ENCODE measurements at regions not wholly inside any gene's neighbourhood (a gene's known extent, or its start where the extent isn't known, plus 50 kb on each side); places are given as distances from the start of the nearest gene placed in this dataset.
"Not testable (repeated sequence)": the region's sequence is repeated elsewhere in the genome, so short reads cannot be mapped to it uniquely, and the experiment has no call there.

DNA sequence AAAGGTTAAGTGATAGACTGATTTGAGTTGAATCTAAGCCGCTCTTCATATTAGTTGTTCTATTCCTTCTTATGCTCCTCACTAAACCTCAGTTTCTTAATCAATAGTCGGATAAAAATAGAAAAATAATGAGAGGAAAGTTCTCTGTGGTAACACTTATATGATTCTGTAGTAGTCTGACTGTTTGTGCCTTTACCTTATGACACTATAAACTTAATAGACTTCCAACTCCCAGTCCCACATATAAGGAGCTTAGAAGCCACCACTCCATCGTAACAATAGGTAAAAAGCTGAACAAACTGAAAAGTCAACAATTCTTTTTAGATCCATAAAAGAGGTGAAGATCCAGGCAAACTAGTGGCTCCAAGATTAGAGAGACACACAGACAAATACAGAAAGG, 192.3 kb downstream of the SPDYE17 start:
- TF ChIP-seq, protein P1, sequence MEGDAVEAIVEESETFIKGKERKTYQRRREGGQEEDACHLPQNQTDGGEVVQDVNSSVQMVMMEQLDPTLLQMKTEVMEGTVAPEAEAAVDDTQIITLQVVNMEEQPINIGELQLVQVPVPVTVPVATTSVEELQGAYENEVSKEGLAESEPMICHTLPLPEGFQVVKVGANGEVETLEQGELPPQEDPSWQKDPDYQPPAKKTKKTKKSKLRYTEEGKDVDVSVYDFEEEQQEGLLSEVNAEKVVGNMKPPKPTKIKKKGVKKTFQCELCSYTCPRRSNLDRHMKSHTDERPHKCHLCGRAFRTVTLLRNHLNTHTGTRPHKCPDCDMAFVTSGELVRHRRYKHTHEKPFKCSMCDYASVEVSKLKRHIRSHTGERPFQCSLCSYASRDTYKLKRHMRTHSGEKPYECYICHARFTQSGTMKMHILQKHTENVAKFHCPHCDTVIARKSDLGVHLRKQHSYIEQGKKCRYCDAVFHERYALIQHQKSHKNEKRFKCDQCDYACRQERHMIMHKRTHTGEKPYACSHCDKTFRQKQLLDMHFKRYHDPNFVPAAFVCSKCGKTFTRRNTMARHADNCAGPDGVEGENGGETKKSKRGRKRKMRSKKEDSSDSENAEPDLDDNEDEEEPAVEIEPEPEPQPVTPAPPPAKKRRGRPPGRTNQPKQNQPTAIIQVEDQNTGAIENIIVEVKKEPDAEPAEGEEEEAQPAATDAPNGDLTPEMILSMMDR (conservative IDR thresholded peaks at IDR 0.05; ENCODE audit: low read depth, low read length): not testable (repeated sequence)
- not testable (repeated sequence) for TF ChIP-seq EZH2 (IDR thresholded peaks at IDR 0.05; ENCODE audit: borderline replicate concordance, low read depth, low read length, poor library complexity, severe bottlenecking)
